Mesenchymal stem cell (in vitro differentiated cells and primary cell): ENCODE measurements at regions not wholly inside any gene's neighbourhood (a gene's known extent, or its start where the extent isn't known, plus 50 kb on each side); places are given as distances from the start of the nearest gene placed in this dataset.

Experiments used
- DNase-seq: peaks from one replicate; pipeline ENCODE4 v3.0.0-alpha.2; 2013
- H2AFZ ChIP-seq: one replicate; pipeline ENCODE4 v1.6.1; 2013; ENCODE audit warnings: low read depth, mild to moderate bottlenecking, control low read depth, inconsistent platforms, low read length, moderate library complexity
- H2AK5ac ChIP-seq: 2 replicates; pipeline ENCODE4 v1.6.1; 2013; ENCODE audit warnings: low read length, moderate library complexity, mild to moderate bottlenecking, inconsistent platforms; ENCODE audit not compliant: severe bottlenecking
- H2BK120ac ChIP-seq: one replicate; pipeline ENCODE4 v1.6.1; 2013; ENCODE audit warnings: low read depth, mild to moderate bottlenecking, inconsistent platforms, low read length, moderate library complexity
- H2BK12ac ChIP-seq, 2 experiments: one replicate each; pipeline ENCODE4 v1.6.1; 2013; ENCODE audit warnings: inconsistent platforms in 2 of 2, low read length in 2 of 2, mild to moderate bottlenecking in 2 of 2, moderate library complexity in 2 of 2, control low read depth in 1 of 2
- H2BK15ac ChIP-seq: one replicate; pipeline ENCODE4 v1.6.1; 2013; ENCODE audit warnings: mild to moderate bottlenecking, low read depth, inconsistent platforms; ENCODE audit not compliant: poor library complexity, severe bottlenecking
- H2BK5ac ChIP-seq: 2 replicates; pipeline ENCODE4 v1.6.1; 2013; ENCODE audit warnings: low read depth, mild to moderate bottlenecking, low read length, control low read depth, inconsistent platforms; ENCODE audit not compliant: poor library complexity, severe bottlenecking
- H3K14ac ChIP-seq, 2 experiments: one replicate each; pipeline ENCODE4 v1.6.1; 2013; ENCODE audit warnings: inconsistent platforms in 2 of 2, low read length in 2 of 2, control low read depth in 1 of 2, mild to moderate bottlenecking in 1 of 2, moderate library complexity in 1 of 2
- H3K18ac ChIP-seq, 2 experiments: one replicate each; pipeline ENCODE4 v1.6.1; 2013; ENCODE audit warnings: inconsistent platforms in 2 of 2, low read length in 2 of 2, control low read depth in 1 of 2, low read depth in 1 of 2, mild to moderate bottlenecking in 1 of 2
- H3K23ac ChIP-seq, 2 experiments: one replicate each; pipeline ENCODE4 v1.6.1; 2013; ENCODE audit warnings: inconsistent platforms in 2 of 2, low read length in 2 of 2, mild to moderate bottlenecking in 2 of 2, moderate library complexity in 2 of 2, control low read depth in 1 of 2
- H3K27ac ChIP-seq: 2 replicates; pipeline ENCODE4 v1.5.1; 2013; ENCODE audit warnings: mild to moderate bottlenecking, moderate library complexity, low read length, control low read depth, inconsistent platforms; ENCODE audit not compliant: poor library complexity, severe bottlenecking
- H3K27me3 ChIP-seq, 2 experiments: 2 replicates each; pipeline versions ENCODE4 v1.6.1 to v1.7.0; 2013; ENCODE audit warnings: low read length in 2 of 2, mild to moderate bottlenecking in 2 of 2, moderate library complexity in 2 of 2, control low read depth in 1 of 2, inconsistent platforms in 1 of 2; ENCODE audit not compliant: control insufficient read depth in 1 of 2, insufficient read depth in 1 of 2
- H3K36me3 ChIP-seq, 2 experiments: 2 replicates each; pipeline versions ENCODE4 v1.6.1 to v1.7.0; 2013; ENCODE audit warnings: low read length in 2 of 2, control low read depth in 1 of 2, inconsistent platforms in 1 of 2, low read depth in 1 of 2, mild to moderate bottlenecking in 1 of 2; ENCODE audit not compliant: insufficient read depth in 2 of 2, control insufficient read depth in 1 of 2
- H3K4ac ChIP-seq, 2 experiments: one replicate each; pipeline ENCODE4 v1.6.1; 2013; ENCODE audit warnings: inconsistent platforms in 2 of 2, low read length in 2 of 2, mild to moderate bottlenecking in 2 of 2, moderate library complexity in 2 of 2, control low read depth in 1 of 2, low read depth in 1 of 2
- H3K4me1 ChIP-seq: 2 replicates; pipeline ENCODE4 v1.6.1; 2013; ENCODE audit warnings: low read depth, low read length, control low read depth; ENCODE audit not compliant: control insufficient read depth, insufficient read depth
- H3K4me2 ChIP-seq: 2 replicates; pipeline ENCODE4 v1.6.1; 2013; ENCODE audit warnings: low read length, mild to moderate bottlenecking, inconsistent platforms; ENCODE audit not compliant: poor library complexity, severe bottlenecking
- H3K4me3 ChIP-seq, 2 experiments: 2 replicates each; pipeline versions ENCODE4 v1.5.1 to v1.7.0; 2013; ENCODE audit warnings: low read length in 2 of 2, mild to moderate bottlenecking in 2 of 2, control low read depth in 1 of 2, low read depth in 1 of 2; ENCODE audit not compliant: insufficient read depth in 1 of 2
- H3K79me1 ChIP-seq: replicated peaks from 2 replicates; pipeline ENCODE4 v1.6.1; 2013; ENCODE audit warnings: mild to moderate bottlenecking, control low read depth, low read length, inconsistent platforms; ENCODE audit not compliant: poor library complexity, severe bottlenecking
- H3K9ac ChIP-seq: 2 replicates; pipeline ENCODE4 v1.7.0; 2013; ENCODE audit warnings: mild to moderate bottlenecking, low read length, moderate library complexity
- H3K9me3 ChIP-seq: 2 replicates; pipeline ENCODE4 v1.7.0; 2013; ENCODE audit warnings: mild to moderate bottlenecking, low read length; ENCODE audit not compliant: control insufficient read depth
- H4K8ac ChIP-seq: one replicate; pipeline ENCODE4 v1.6.1; 2013; ENCODE audit warnings: inconsistent platforms, mild to moderate bottlenecking, low read length, moderate library complexity
- H4K91ac ChIP-seq: one replicate; pipeline ENCODE4 v1.6.1; 2013; ENCODE audit warnings: mild to moderate bottlenecking, low read length, inconsistent platforms
- WGBS: methylation state at CpG from one replicate; pipeline ENCODE4 v1.1.7; 2013; ENCODE audit warnings: mixed read lengths; 5-methylcytosine and 5-hydroxymethylcytosine counted together

GRCh38 chr11:25980091-25980490 is 351.8 kb upstream of the ANO3 start:
- no peaks in the 10 kb centered on the region for H3K9me3 ChIP-seq
- no peak overlapping the region for H2AFZ ChIP-seq
- H3K23ac ChIP-seq, result no peak overlapping the region
- no peak overlapping the region for H3K27ac ChIP-seq
- no peak overlapping the region for H4K8ac ChIP-seq
- H2BK15ac ChIP-seq, result no peak overlapping the region
- no peak overlapping the region for H3K4me3 ChIP-seq
- no peak overlapping the region for H2BK5ac ChIP-seq
- WGBS, result 89% methylated on average over 3 of the region's 4 CpGs
- no peaks in the 10 kb centered on the region for H3K79me1 ChIP-seq
- no peak overlapping the region for H3K18ac ChIP-seq
- H3K4me2 ChIP-seq, result no peak overlapping the region
- no peaks in the 10 kb centered on the region for H3K27me3 ChIP-seq
- DNase-seq, result no peak
- no peak overlapping the region for H2BK120ac ChIP-seq
- no peak overlapping the region for H3K4ac ChIP-seq
- no peak overlapping the region for H3K9ac ChIP-seq
- no peaks in the 10 kb centered on the region for H3K4me1 ChIP-seq
- H2AK5ac ChIP-seq, result no peak overlapping the region
- no peak overlapping the region for H4K91ac ChIP-seq
- H3K36me3 ChIP-seq, result no peaks in the 10 kb centered on the region
- H2BK12ac ChIP-seq, result no peak overlapping the region
- H3K14ac ChIP-seq, result no peak overlapping the region

- H2BK5ac ChIP-seq, result no peak overlapping the region
- H2BK15ac ChIP-seq, result no peak overlapping the region
- H2BK120ac ChIP-seq, result no peak overlapping the region
- no peak overlapping the region for H3K4me2 ChIP-seq
- H4K91ac ChIP-seq, result no peak overlapping the region
- H3K18ac ChIP-seq, result no peak overlapping the region
- no peak overlapping the region for H4K8ac ChIP-seq
- H3K4me1 ChIP-seq, result no peaks in the 10 kb centered on the region
- no peak overlapping the region for H3K14ac ChIP-seq
- H3K23ac ChIP-seq, result no peak overlapping the region
- H3K4me3 ChIP-seq, result no peak overlapping the region
- H2AFZ ChIP-seq, result no peak overlapping the region
- no peak overlapping the region for H2BK12ac ChIP-seq
- no peaks in the 10 kb centered on the region for H3K36me3 ChIP-seq
- H3K4ac ChIP-seq, result no peak overlapping the region
- peak overlapping the region; percentile 64 for H3K9ac ChIP-seq
- no peaks in the 10 kb centered on the region for H3K27me3 ChIP-seq
- no peaks in the 10 kb centered on the region for H3K79me1 ChIP-seq
- H3K9me3 ChIP-seq, result no peaks in the 10 kb centered on the region
- WGBS, result 0% methylated on average over 2 of the region's 4 CpGs
- no peak overlapping the region for H2AK5ac ChIP-seq
- no peak overlapping the region for H3K27ac ChIP-seq
- peak; percentile 78 for DNase-seq
These were observed 349.9 kb upstream of the ANO3 start for GRCh38 chr11:25981998-25982397.

GRCh38 chr11:25983280-25983679 is 348.6 kb upstream of the ANO3 start:
- Histone ChIP-seq H3K9me3 (no peaks in the 10 kb centered on the region), H4K91ac (no peak overlapping the region), H2BK120ac (no peak overlapping the region), H3K27me3 (no peaks in the 10 kb centered on the region), H3K4me1 (no peaks in the 10 kb centered on the region), H3K23ac (no peak overlapping the region), H3K36me3 (no peaks in the 10 kb centered on the region), H3K27ac (no peak overlapping the region), H3K4ac (no peak overlapping the region), H3K79me1 (no peaks in the 10 kb centered on the region), H2BK12ac (no peak overlapping the region), H3K4me2 (no peak overlapping the region), H3K14ac (no peak overlapping the region), H2AK5ac (no peak overlapping the region), H3K9ac (no peak overlapping the region), H2AFZ (no peak overlapping the region), H2BK15ac (no peak overlapping the region), H3K18ac (no peak overlapping the region), H4K8ac (no peak overlapping the region), H2BK5ac (no peak overlapping the region), H3K4me3 (no peak overlapping the region)
- DNase-seq, result no peak
- 96% methylated on average over 3 of the region's 3 CpGs for WGBS

- H3K9ac ChIP-seq, result no peak overlapping the region
- H3K27ac ChIP-seq, result no peak overlapping the region
- no peak overlapping the region for H2BK120ac ChIP-seq
- 97% methylated on average over 2 of the region's 2 CpGs for whole genome bisulfite sequencing
- no peak overlapping the region for H3K14ac ChIP-seq
- H4K8ac ChIP-seq, result no peak overlapping the region
- no peak overlapping the region for H2BK15ac ChIP-seq
- H3K18ac ChIP-seq, result no peak overlapping the region
- H3K27me3 ChIP-seq, result no peaks in the 10 kb centered on the region
- H2AFZ ChIP-seq, result no peak overlapping the region
- no peak overlapping the region for H3K23ac ChIP-seq
- no peak for DNase-seq
- no peaks in the 10 kb centered on the region for H3K9me3 ChIP-seq
- H3K4me3 ChIP-seq, result no peak overlapping the region
- no peaks in the 10 kb centered on the region for H3K79me1 ChIP-seq
- H4K91ac ChIP-seq, result no peak overlapping the region
- no peak overlapping the region for H2BK5ac ChIP-seq
- H3K4ac ChIP-seq, result no peak overlapping the region
- no peak overlapping the region for H3K4me2 ChIP-seq
- H3K4me1 ChIP-seq, result no peaks in the 10 kb centered on the region
- no peak overlapping the region for H2AK5ac ChIP-seq
- H3K36me3 ChIP-seq, result no peaks in the 10 kb centered on the region
- H2BK12ac ChIP-seq, result no peak overlapping the region
These were observed 343.8 kb upstream of the ANO3 start for GRCh38 chr11:25988178-25988577.
